PC-3 (cell line): ENCODE measurements at regions not wholly inside any gene's neighbourhood (a gene's known extent, or its start where the extent isn't known, plus 50 kb on each side); places are given as distances from the start of the nearest gene placed in this dataset.

ENCODE experiments used
- CTCF ChIP-seq: fragments of 300-600 bp; sonication (generic); conservative IDR thresholded peaks from 2 replicates; pipeline ENCODE4 v1.5.1; 2017; ENCODE audit warnings: antibody characterized with exemption, low read depth, mild to moderate bottlenecking, low read length
- EZH2 ChIP-seq: fragments of 300-600 bp; sonication (generic); IDR thresholded peaks from one replicate; pipeline ENCODE4 v1.6.1; 2017; ENCODE audit warnings: antibody characterized with exemption, mild to moderate bottlenecking, low read length; ENCODE audit not compliant: unreplicated experiment

GRCh38 chr9:87827341-87827740, 55.3 kb upstream of the SPATA31E1 start:
- TF ChIP-seq EZH2: no peak
- no peak for TF ChIP-seq CTCF
